Neural cell (in vitro differentiated cells): ENCODE measurements at regions not wholly inside any gene's neighbourhood (a gene's known extent, or its start where the extent isn't known, plus 50 kb on each side); places are given as distances from the start of the nearest gene placed in this dataset.

Experiments
- H2AFZ ChIP-seq: fragments of 200-600, 300-800 bp; sonication (generic), shearing (Covaris generic); 2 replicates; pipeline ENCODE4 v1.6.0; 2014; ENCODE audit warnings: low read depth, mild to moderate bottlenecking, antibody characterized with exemption, low read length, moderate library complexity
- H3F3A ChIP-seq: fragments of 200-600 bp; shearing (Covaris generic); 2 replicates; pipeline ENCODE4 v1.6.1; 2016; ENCODE audit warnings: mild to moderate bottlenecking, moderate library complexity, mixed read lengths, antibody characterized with exemption, low read length; ENCODE audit not compliant: insufficient read depth, poor library complexity, severe bottlenecking
- H3K27ac ChIP-seq: fragments of 200-600, 300-800 bp; sonication (generic), shearing (Covaris generic); 2 replicates; pipeline ENCODE4 v1.5.1; 2014; ENCODE audit warnings: mild to moderate bottlenecking, low read length, moderate library complexity
- H3K27me3 ChIP-seq: fragments of 300-800, 200-600 bp; sonication (generic), shearing (Covaris generic); 2 replicates; pipeline ENCODE4 v1.6.0; 2014; ENCODE audit warnings: mild to moderate bottlenecking, low read depth, low read length, moderate library complexity; ENCODE audit not compliant: insufficient read depth
- H3K36me3 ChIP-seq: fragments of 300-800, 200-600 bp; sonication (generic), shearing (Covaris generic); 2 replicates; pipeline ENCODE4 v1.5.1; 2014; ENCODE audit warnings: mild to moderate bottlenecking, antibody characterized with exemption, low read length, moderate library complexity; ENCODE audit not compliant: insufficient read depth
- H3K4me2 ChIP-seq: fragments of 300-800, 200-600 bp; sonication (generic), shearing (Covaris generic); 2 replicates; pipeline ENCODE4 v1.6.0; 2014; ENCODE audit warnings: mild to moderate bottlenecking, low read length
- H3K4me3 ChIP-seq: fragments of 300-800, 200-600 bp; sonication (generic), shearing (Covaris generic); 2 replicates; pipeline ENCODE4 v1.5.1; 2014; ENCODE audit warnings: mild to moderate bottlenecking, low read length, moderate library complexity
- H3K79me2 ChIP-seq: fragments of 200-600 bp; shearing (Covaris generic); replicated peaks from 2 replicates; pipeline ENCODE4 v1.6.0; 2014; ENCODE audit warnings: mild to moderate bottlenecking, low read length, moderate library complexity; ENCODE audit not compliant: insufficient read depth
- H3K9ac ChIP-seq: fragments of 300-800, 200-600 bp; sonication (generic), shearing (Covaris generic); 2 replicates; pipeline ENCODE4 v1.6.1; 2016; ENCODE audit warnings: mild to moderate bottlenecking, low read length, mixed read lengths
- H3K9me2 ChIP-seq: fragments of 200-600 bp; shearing (Covaris generic); 2 replicates; pipeline ENCODE4 v1.6.1; 2016; ENCODE audit warnings: mild to moderate bottlenecking, low read length, mixed read lengths; ENCODE audit not compliant: insufficient read depth
- H3K9me3 ChIP-seq: fragments of 200-600, 300-800 bp; sonication (generic), shearing (Covaris generic); 2 replicates; pipeline ENCODE4 v1.6.1; 2016; ENCODE audit warnings: mild to moderate bottlenecking, mixed run types, low read length, moderate library complexity, mixed read lengths
- H4K20me1 ChIP-seq: fragments of 200-600 bp; shearing (Covaris generic); 2 replicates; pipeline ENCODE4 v1.6.1; 2016; ENCODE audit warnings: mild to moderate bottlenecking, mixed run types; ENCODE audit not compliant: insufficient read depth
- EP300 ChIP-seq: fragments of 450-650 bp; conservative IDR thresholded peaks from 2 replicates; pipeline ENCODE4 v1.6.1; 2014; ENCODE audit warnings: antibody characterized with exemption, mild to moderate bottlenecking, moderate library complexity; ENCODE audit not compliant: poor library complexity, severe bottlenecking
- EZH2 ChIP-seq: fragments of 200-600, 300-800 bp; shearing (Covaris generic), sonication (generic); IDR thresholded peaks from 2 replicates; pipeline ENCODE4 v1.6.1; 2014; ENCODE audit warnings: antibody characterized with exemption, low read length, borderline replicate concordance, mild to moderate bottlenecking; ENCODE audit not compliant: insufficient read depth, poor library complexity, severe bottlenecking
- MXI1 ChIP-seq: fragments of 450-650 bp; conservative IDR thresholded peaks from 2 replicates; pipeline ENCODE4 v1.6.1; 2014; ENCODE audit warnings: antibody characterized with exemption, mild to moderate bottlenecking; ENCODE audit not compliant: poor library complexity, severe bottlenecking
- POLR2AphosphoS5 ChIP-seq: IDR thresholded peaks from 2 replicates; pipeline ENCODE4 v1.6.1; 2012
- RAD21 ChIP-seq: fragments of 450-650 bp; conservative IDR thresholded peaks from 2 replicates; pipeline ENCODE4 v1.6.1; 2014; ENCODE audit warnings: antibody characterized with exemption, mild to moderate bottlenecking, moderate library complexity
- SMC3 ChIP-seq: fragments of 450-650 bp; conservative IDR thresholded peaks from 2 replicates; pipeline ENCODE4 v1.6.1; 2014; ENCODE audit warnings: antibody characterized with exemption, mild to moderate bottlenecking, moderate library complexity; ENCODE audit not compliant: poor library complexity
- TAF1 ChIP-seq: IDR thresholded peaks from 2 replicates; pipeline ENCODE4 v1.6.1; 2012; ENCODE audit warnings: low read depth
- TF ChIP-seq, protein P1 (sequence below): fragments of 450-650 bp; IDR thresholded peaks from 2 replicates; pipeline ENCODE4 v1.5.1; 2014; ENCODE audit warnings: antibody characterized with exemption, mild to moderate bottlenecking, moderate library complexity; ENCODE audit not compliant: poor library complexity, severe bottlenecking
- TF ChIP-seq, protein P2 (sequence below): IDR thresholded peaks from 2 replicates; pipeline ENCODE4 v1.6.1; 2012; ENCODE audit warnings: borderline replicate concordance

- H2AFZ ChIP-seq, result no peak overlapping the region
- H4K20me1 ChIP-seq, result no peaks in the 10 kb centered on the region
- no peaks in the 10 kb centered on the region for H3K9me2 ChIP-seq
- H3K4me3 ChIP-seq, result no peak overlapping the region
- TF ChIP-seq SMC3, result no peak
- no peak for TF ChIP-seq EZH2
- TF ChIP-seq POLR2AphosphoS5, result no peak
- TF ChIP-seq, protein P1, sequence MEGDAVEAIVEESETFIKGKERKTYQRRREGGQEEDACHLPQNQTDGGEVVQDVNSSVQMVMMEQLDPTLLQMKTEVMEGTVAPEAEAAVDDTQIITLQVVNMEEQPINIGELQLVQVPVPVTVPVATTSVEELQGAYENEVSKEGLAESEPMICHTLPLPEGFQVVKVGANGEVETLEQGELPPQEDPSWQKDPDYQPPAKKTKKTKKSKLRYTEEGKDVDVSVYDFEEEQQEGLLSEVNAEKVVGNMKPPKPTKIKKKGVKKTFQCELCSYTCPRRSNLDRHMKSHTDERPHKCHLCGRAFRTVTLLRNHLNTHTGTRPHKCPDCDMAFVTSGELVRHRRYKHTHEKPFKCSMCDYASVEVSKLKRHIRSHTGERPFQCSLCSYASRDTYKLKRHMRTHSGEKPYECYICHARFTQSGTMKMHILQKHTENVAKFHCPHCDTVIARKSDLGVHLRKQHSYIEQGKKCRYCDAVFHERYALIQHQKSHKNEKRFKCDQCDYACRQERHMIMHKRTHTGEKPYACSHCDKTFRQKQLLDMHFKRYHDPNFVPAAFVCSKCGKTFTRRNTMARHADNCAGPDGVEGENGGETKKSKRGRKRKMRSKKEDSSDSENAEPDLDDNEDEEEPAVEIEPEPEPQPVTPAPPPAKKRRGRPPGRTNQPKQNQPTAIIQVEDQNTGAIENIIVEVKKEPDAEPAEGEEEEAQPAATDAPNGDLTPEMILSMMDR, result no peak
- TF ChIP-seq RAD21, result no peak
- no peak for TF ChIP-seq TAF1
- no peak for TF ChIP-seq EP300
- TF ChIP-seq, protein P2, sequence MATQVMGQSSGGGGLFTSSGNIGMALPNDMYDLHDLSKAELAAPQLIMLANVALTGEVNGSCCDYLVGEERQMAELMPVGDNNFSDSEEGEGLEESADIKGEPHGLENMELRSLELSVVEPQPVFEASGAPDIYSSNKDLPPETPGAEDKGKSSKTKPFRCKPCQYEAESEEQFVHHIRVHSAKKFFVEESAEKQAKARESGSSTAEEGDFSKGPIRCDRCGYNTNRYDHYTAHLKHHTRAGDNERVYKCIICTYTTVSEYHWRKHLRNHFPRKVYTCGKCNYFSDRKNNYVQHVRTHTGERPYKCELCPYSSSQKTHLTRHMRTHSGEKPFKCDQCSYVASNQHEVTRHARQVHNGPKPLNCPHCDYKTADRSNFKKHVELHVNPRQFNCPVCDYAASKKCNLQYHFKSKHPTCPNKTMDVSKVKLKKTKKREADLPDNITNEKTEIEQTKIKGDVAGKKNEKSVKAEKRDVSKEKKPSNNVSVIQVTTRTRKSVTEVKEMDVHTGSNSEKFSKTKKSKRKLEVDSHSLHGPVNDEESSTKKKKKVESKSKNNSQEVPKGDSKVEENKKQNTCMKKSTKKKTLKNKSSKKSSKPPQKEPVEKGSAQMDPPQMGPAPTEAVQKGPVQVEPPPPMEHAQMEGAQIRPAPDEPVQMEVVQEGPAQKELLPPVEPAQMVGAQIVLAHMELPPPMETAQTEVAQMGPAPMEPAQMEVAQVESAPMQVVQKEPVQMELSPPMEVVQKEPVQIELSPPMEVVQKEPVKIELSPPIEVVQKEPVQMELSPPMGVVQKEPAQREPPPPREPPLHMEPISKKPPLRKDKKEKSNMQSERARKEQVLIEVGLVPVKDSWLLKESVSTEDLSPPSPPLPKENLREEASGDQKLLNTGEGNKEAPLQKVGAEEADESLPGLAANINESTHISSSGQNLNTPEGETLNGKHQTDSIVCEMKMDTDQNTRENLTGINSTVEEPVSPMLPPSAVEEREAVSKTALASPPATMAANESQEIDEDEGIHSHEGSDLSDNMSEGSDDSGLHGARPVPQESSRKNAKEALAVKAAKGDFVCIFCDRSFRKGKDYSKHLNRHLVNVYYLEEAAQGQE, result no peak
- TF ChIP-seq MXI1, result no peak
- H3K9me3 ChIP-seq, result no peaks in the 10 kb centered on the region
- no peaks in the 10 kb centered on the region for H3K36me3 ChIP-seq
- no peaks in the 10 kb centered on the region for H3K27me3 ChIP-seq
- H3K79me2 ChIP-seq, result no peaks in the 10 kb centered on the region
- H3K9ac ChIP-seq, result no peak overlapping the region
- no peak overlapping the region for H3K27ac ChIP-seq
- no peaks in the 10 kb centered on the region for H3F3A ChIP-seq
- no peak overlapping the region for H3K4me2 ChIP-seq
Measured at GRCh38 chr3:18208856-18209255, 216.3 kb downstream of the SATB1 start.

GRCh38 chr3:18208091-18208490 lies 217.0 kb downstream of the SATB1 start:
- H3K27ac ChIP-seq, result no peak overlapping the region
- no peaks in the 10 kb centered on the region for H3K79me2 ChIP-seq
- H3K9me3 ChIP-seq, result no peaks in the 10 kb centered on the region
- no peaks in the 10 kb centered on the region for H3F3A ChIP-seq
- no peaks in the 10 kb centered on the region for H3K27me3 ChIP-seq
- no peaks in the 10 kb centered on the region for H3K36me3 ChIP-seq
- no peak overlapping the region for H3K4me2 ChIP-seq
- no peak overlapping the region for H3K4me3 ChIP-seq
- no peaks in the 10 kb centered on the region for H4K20me1 ChIP-seq
- TF ChIP-seq MXI1, result no peak
- TF ChIP-seq TAF1, result no peak
- TF ChIP-seq RAD21, result no peak
- no peak for TF ChIP-seq EZH2
- no peak for TF ChIP-seq EP300
- no peak for TF ChIP-seq SMC3
- TF ChIP-seq POLR2AphosphoS5, result no peak
- TF ChIP-seq, protein P2, result no peak
- TF ChIP-seq, protein P1, result no peak
- no peak overlapping the region for H2AFZ ChIP-seq
- no peak overlapping the region for H3K9ac ChIP-seq
- no peaks in the 10 kb centered on the region for H3K9me2 ChIP-seq
